Caki2 (cell line): ENCODE measurements at regions not wholly inside any gene's neighbourhood (a gene's known extent, or its start where the extent isn't known, plus 50 kb on each side); places are given as distances from the start of the nearest gene placed in this dataset.

Experiments
- DNase-seq: peaks from one replicate; pipeline ENCODE4 v3.0.0-alpha.2; 2015; ENCODE audit warnings: low read depth
- in situ Hi-C: cut with HindIII; loops from 2 replicates; pipeline ENCODE4 v1.10.0; 2016; ENCODE audit warnings: low sequenced_read_pairs, low pct_unique_long_range_greater_than_20kb, mixed read lengths

- in situ Hi-C loops, result no loop called here
- no peak for DNase-seq
Measured at GRCh38 chr18:72376256-72376655, 167.9 kb downstream of the CBLN2 start.

- DNase-seq, result no peak
- in situ Hi-C loops, result no loop called here
Measured at GRCh38 chr18:72375618-72376017, 168.5 kb downstream of the CBLN2 start.

- in situ Hi-C loops, result no loop called here
- no peak for DNase-seq
Measured at GRCh38 chr18:72372076-72372475, 172.1 kb downstream of the CBLN2 start.

- DNase-seq, result no peak
- in situ Hi-C loops, result no loop called here
Measured at GRCh38 chr18:72368308-72368707, 175.8 kb downstream of the CBLN2 start.

GRCh38 chr18:72360634-72361033 lies 183.5 kb downstream of the CBLN2 start:
- no peak for DNase-seq

DNA sequence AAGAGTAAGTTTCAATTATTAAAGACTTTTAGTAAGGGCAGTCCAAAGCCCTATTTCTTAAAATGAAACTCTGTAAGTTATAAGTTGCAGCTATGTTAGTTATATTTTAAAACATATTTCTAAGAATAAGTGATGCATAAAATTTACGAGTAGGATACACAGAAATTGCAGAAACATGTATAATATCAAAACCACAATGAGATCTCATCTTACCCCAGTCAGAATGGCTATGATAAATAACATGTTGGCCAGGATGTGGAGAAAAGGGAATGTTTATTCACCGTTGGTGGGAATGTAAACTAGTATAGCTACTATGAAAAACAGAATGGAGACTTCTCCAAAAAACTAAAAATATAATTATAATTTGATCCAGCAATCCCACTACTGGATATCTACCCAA lies 201.2 kb downstream of the CBLN2 start:
- DNase-seq, result no peak
- in situ Hi-C loops, result no loop called here

More at GRCh38 chr18:72360634-72361033, 183.5 kb downstream of the CBLN2 start:
- in situ Hi-C loops, result no loop called here

- DNase-seq, result no peak
- in situ Hi-C loops, result no loop called here
Measured at GRCh38 chr18:72339976-72340375, 204.2 kb downstream of the CBLN2 start.

GRCh38 chr18:72336786-72337185 lies 207.4 kb downstream of the CBLN2 start:
- DNase-seq, result no peak
- in situ Hi-C loops, result no loop called here

DNA sequence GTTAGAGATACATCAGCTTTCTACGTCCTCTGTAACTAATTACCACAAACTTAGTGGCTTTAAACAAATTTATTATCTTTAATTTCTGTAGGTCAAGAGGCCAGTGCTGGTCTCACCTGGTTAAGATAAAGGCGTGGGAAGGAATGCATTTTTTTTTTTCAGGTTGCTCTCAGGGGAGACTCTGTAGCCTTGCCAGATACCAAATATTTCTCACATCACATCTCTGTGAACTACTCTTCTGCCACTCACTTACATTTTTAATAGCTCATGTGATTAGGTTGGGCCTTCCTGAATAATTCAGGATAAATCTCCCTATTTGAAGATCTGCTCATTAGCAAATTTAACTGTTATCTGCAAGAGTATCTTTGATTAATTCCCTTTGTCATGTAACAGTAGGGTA lies 214.6 kb downstream of the CBLN2 start:
- DNase-seq, result no peak
- in situ Hi-C loops, result no loop called here

GRCh38 chr18:72325307-72325706 lies 218.8 kb downstream of the CBLN2 start:
- in situ Hi-C loops, result no loop called here
- DNase-seq, result no peak

DNA sequence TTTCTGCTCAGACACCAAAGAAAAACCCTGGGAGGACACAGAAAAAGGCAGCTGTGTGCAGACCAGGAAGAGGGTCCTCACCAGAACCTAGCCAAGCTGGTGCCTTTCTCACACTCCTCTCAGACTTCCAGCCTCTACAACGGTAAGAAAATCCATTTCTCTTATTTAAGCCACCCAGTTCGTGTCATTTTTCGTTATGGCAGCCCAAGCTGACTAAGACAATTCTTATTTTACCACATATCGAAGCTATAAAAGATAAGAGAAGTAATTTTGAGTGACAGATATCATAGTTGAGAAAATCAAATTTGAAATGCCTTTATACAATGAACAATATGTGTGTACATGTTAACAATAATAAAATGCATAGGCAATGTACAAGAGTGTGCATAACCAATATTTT lies 219.5 kb downstream of the CBLN2 start:
- DNase-seq, result no peak
- in situ Hi-C loops, result no loop called here

- DNase-seq, result no peak
- in situ Hi-C loops, result no loop called here
Measured at GRCh38 chr18:72316497-72316896, 227.6 kb downstream of the CBLN2 start.

DNA sequence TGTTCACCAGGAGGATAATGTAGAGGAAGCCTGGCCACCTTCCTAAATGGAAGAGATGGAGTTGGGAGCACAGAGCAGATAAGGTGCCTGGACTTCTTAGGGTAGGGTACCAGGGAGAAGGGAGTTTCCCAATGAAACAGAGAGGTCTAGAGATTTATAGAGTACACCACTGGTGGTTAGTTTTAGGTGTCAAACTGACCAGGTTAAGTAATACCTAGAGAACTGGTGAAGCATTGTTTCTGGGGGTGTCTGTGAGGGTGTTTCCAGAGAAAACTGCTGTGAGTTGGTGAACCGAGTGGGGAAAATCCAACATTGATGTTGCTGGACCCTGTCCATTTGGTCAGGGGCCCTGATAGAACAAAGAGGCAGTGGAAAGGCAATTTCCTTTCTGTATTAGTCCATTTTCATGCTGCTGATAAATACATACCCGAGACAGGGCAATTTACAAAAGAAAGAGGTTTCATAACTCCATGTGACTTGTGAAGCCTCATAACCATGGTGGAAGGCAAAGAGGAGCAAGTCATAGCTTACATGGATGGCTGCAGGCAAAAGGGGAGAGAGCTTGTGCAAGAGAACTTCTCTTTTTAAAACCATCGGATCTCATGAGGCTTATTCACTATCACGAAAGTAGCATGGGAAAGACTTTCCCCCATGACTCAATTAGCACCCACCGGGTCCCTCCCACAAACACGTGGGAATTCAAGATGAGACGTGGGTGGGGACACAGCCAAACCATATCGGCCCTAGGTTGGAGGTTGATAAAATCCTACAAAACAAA lies 260.8 kb downstream of the CBLN2 start:
- no peak for DNase-seq
- in situ Hi-C loops, result no loop called here

DNA sequence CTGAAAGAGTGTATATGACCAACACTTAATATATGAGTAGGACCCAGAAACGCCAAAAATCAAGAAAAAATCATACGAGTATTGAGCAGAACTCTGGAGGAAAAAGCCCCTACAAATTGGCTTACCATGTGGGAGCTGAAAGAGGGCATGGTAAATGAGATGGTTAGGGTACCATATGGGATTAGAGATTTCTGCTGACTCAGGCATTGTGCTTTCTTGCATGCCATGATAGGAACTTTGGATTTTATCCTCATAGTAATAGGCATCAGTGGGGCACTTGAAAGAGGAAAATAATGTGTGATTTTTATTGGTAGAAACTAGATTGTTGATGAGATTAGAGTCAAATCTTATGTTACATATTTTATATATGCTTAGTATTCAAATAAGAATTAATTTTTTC lies 271.1 kb downstream of the CBLN2 start:
- DNase-seq, result no peak
- in situ Hi-C loops, result no loop called here

GRCh38 chr18:72261590-72261989 lies 282.6 kb downstream of the CBLN2 start:
- DNase-seq, result no peak
- in situ Hi-C loops, result no loop called here

GRCh38 chr18:72246076-72246475 lies 298.1 kb downstream of the CBLN2 start:
- DNase-seq, result no peak
- in situ Hi-C loops, result no loop called here

- no peak for DNase-seq
Measured at GRCh38 chr18:72235422-72235821, 308.7 kb downstream of the CBLN2 start.

GRCh38 chr18:72233106-72233505 lies 311.0 kb downstream of the CBLN2 start:
- in situ Hi-C loops, result no loop called here
- no peak for DNase-seq

More at GRCh38 chr18:72235422-72235821, 308.7 kb downstream of the CBLN2 start:
- in situ Hi-C loops, result no loop called here

- DNase-seq, result peak; percentile 58
- in situ Hi-C loops, result no loop called here
Measured at GRCh38 chr18:72232644-72233043, 311.5 kb downstream of the CBLN2 start.

- no peak for DNase-seq
- in situ Hi-C loops, result no loop called here
Measured at GRCh38 chr18:72225958-72226357, 318.2 kb downstream of the CBLN2 start.
